ENCODE measurements at regions not wholly inside any gene's neighbourhood (a gene's known extent, or its start where the extent isn't known, plus 50 kb on each side); places are given as distances from the start of the nearest gene placed in this dataset.

- no peak overlapping the region for H3K4me3 ChIP-seq (ENCODE audit: low read depth, low read length)
- TF ChIP-seq, protein P1, sequence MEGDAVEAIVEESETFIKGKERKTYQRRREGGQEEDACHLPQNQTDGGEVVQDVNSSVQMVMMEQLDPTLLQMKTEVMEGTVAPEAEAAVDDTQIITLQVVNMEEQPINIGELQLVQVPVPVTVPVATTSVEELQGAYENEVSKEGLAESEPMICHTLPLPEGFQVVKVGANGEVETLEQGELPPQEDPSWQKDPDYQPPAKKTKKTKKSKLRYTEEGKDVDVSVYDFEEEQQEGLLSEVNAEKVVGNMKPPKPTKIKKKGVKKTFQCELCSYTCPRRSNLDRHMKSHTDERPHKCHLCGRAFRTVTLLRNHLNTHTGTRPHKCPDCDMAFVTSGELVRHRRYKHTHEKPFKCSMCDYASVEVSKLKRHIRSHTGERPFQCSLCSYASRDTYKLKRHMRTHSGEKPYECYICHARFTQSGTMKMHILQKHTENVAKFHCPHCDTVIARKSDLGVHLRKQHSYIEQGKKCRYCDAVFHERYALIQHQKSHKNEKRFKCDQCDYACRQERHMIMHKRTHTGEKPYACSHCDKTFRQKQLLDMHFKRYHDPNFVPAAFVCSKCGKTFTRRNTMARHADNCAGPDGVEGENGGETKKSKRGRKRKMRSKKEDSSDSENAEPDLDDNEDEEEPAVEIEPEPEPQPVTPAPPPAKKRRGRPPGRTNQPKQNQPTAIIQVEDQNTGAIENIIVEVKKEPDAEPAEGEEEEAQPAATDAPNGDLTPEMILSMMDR (IDR thresholded peaks at IDR 0.05; ENCODE audit: low read depth, low read length), result no peak
Observed at GRCh38 chr18:27746241-27746640, 430.7 kb downstream of the CDH2 start.

GRCh38 chr18:27735117-27735516, 441.8 kb downstream of the CDH2 start:
- H3K4me3 ChIP-seq (ENCODE audit: low read depth, low read length), result no peak overlapping the region
- TF ChIP-seq, protein P1 (IDR thresholded peaks at IDR 0.05; ENCODE audit: low read depth, low read length), result no peak

DNA sequence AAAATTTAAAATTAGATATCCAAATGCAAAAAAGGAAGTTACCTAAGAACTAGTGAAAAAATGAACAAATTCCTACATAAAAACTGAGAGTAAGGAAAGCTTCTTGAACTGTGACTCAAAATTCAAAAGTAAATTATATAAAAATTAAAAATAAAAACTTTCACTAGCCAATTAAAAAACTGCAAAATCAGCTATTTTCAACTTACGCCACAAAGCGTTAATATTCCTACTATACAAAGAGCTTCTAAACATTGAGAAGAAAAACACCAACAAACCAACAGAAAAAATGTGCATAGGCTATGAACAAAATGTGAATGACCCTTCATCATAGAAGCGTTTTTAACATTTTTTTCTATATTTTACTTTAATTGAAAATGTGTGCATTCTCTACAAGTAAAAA, 445.7 kb downstream of the CDH2 start:
- H3K4me3 ChIP-seq (ENCODE audit: low read depth, low read length), result no peak overlapping the region
- TF ChIP-seq, protein P1 (IDR thresholded peaks at IDR 0.05; ENCODE audit: low read depth, low read length), result no peak

GRCh38 chr18:27728659-27729058, 448.3 kb downstream of the CDH2 start:
- TF ChIP-seq, protein P1 (IDR thresholded peaks at IDR 0.05; ENCODE audit: low read depth, low read length), result no peak
- H3K4me3 ChIP-seq (ENCODE audit: low read depth, low read length), result no peak overlapping the region

- no peak overlapping the region for H3K4me3 ChIP-seq (ENCODE audit: low read depth, low read length)
- TF ChIP-seq, protein P1 (IDR thresholded peaks at IDR 0.05; ENCODE audit: low read depth, low read length), result no peak
Observed at GRCh38 chr18:27724362-27724761, 452.6 kb downstream of the CDH2 start.

- no peak overlapping the region for H3K4me3 ChIP-seq (ENCODE audit: low read depth, low read length)
- TF ChIP-seq, protein P1 (IDR thresholded peaks at IDR 0.05; ENCODE audit: low read depth, low read length), result no peak
Observed at GRCh38 chr18:27723168-27723567, 453.8 kb downstream of the CDH2 start.

DNA sequence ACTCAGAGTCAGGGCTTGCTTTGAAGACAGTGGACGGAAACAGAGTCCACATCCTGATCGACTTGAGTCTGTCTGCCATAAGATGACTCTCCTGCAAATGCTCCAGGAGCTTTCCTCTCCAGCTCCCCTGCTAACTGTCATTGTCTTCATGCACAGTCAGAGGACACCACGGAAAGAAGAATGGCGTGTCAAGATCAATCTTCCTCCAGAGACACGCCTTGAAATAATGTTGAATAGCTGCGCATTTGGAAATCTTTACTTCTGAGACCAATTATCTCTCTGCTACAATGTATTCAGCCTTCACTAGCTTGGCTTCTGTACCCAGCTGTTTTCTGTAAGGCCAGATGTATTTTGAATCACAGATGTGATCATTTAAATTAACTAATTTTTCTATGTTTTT, 457.2 kb downstream of the CDH2 start:
- TF ChIP-seq, protein P1 (IDR thresholded peaks at IDR 0.05; ENCODE audit: low read depth, low read length), result no peak
- H3K4me3 ChIP-seq (ENCODE audit: low read depth, low read length), result no peak overlapping the region

All from WI38 (cell line).